Upper lobe of left lung (tissue), 6 donors: ENCODE measurements at regions not wholly inside any gene's neighbourhood (a gene's known extent, or its start where the extent isn't known, plus 50 kb on each side); places are given as distances from the start of the nearest gene placed in this dataset.
"Not testable (repeated sequence)": the region's sequence is repeated elsewhere in the genome, so short reads cannot be mapped to it uniquely, and the experiment has no call there.

Experiments used
- ATAC-seq, 2 donors: fragments of 200-7000 bp; cut with Tn5 transposase; one replicate each; pipeline ENCODE4 v1.9.1; 2022; ENCODE audit warnings: mild to moderate bottlenecking in 2 of 2, moderate library complexity in 2 of 2; ENCODE audit not compliant: low FRiP score in 2 of 2
- DNase-seq, 2 donors: peaks; one replicate each; pipeline ENCODE4 v3.0.0-alpha.2; 2019 to 2020
- H3K27ac ChIP-seq, 4 donors: fragments of 200-600 bp; sonication (generic); one replicate each; pipeline ENCODE4 v1.5.1; 2016 to 2019
- H3K27me3 ChIP-seq, 4 donors: fragments of 200-600 bp; sonication (generic); one replicate each; pipeline ENCODE4 v1.5.1; 2017 to 2019
- H3K36me3 ChIP-seq, 4 donors: fragments of 200-600 bp; sonication (generic); one replicate each; pipeline ENCODE4 v1.5.1; 2016 to 2019
- H3K4me1 ChIP-seq, 4 donors: fragments of 200-600 bp; sonication (generic); one replicate each; pipeline ENCODE4 v1.5.1; 2018 to 2019
- H3K4me3 ChIP-seq, 4 donors: fragments of 200-600 bp; sonication (generic); one replicate each; pipeline ENCODE4 v1.5.1; 2017 to 2019; ENCODE audit warnings: mild to moderate bottlenecking in 2 of 4, moderate library complexity in 1 of 4
- H3K9me3 ChIP-seq, 4 donors: fragments of 200-600 bp; sonication (generic); one replicate each; pipeline ENCODE4 v1.5.1; 2018 to 2019
- CTCF ChIP-seq, 6 experiments: fragments of 450-650 bp in 4 of 6; fragments of 200-600 bp in 2 of 6; sonication (generic) in 2 of 6; IDR thresholded peaks; one replicate each; pipeline ENCODE4 v1.5.1; 2016 to 2019; ENCODE audit warnings: antibody characterized with exemption in 6 of 6
- EP300 ChIP-seq, 4 donors: sonication (generic); formaldehyde crosslinking; IDR thresholded peaks; one replicate each; pipeline ENCODE4 v1.5.1; 2017; ENCODE audit warnings: antibody characterized with exemption in 4 of 4, control low read depth in 2 of 4
- POLR2A ChIP-seq, 4 donors: fragments of 450-650 bp; IDR thresholded peaks; one replicate each; pipeline ENCODE4 v1.5.1; 2016 to 2017; ENCODE audit warnings: antibody characterized with exemption in 4 of 4, mild to moderate bottlenecking in 2 of 4
- POLR2AphosphoS5 ChIP-seq, 2 donors: sonication (generic); formaldehyde crosslinking; IDR thresholded peaks; one replicate each; pipeline ENCODE4 v1.5.1; 2017; ENCODE audit warnings: antibody characterized with exemption in 2 of 2
- WGBS, 2 donors: methylation state at CpG; one replicate each; pipeline ENCODE4 v1.1.5; 2017 to 2018; 5-methylcytosine and 5-hydroxymethylcytosine counted together
- donor health status: DM: no; HTN: no; CAD: no; lungs with moderate emphysema.
- donor health status: DM: no; HTN: yes; CAD: no; lungs with severe emphysema.

- TF ChIP-seq POLR2A (IDR thresholded peaks at IDR 0.05) (no peak), EP300 (IDR thresholded peaks at IDR 0.05) (no peak), POLR2AphosphoS5 (IDR thresholded peaks at IDR 0.05) (no peak), CTCF (IDR thresholded peaks at IDR 0.05) (no peak)
- Histone ChIP-seq H3K4me1 (no peaks in the 10 kb centered on the region), H3K27ac (no peak overlapping the region), H3K4me3 (no peak overlapping the region), H3K27me3 (no peaks in the 10 kb centered on the region), H3K36me3 (no peaks in the 10 kb centered on the region), H3K9me3 (no peaks in the 10 kb centered on the region)
- WGBS, 2 donors: 70 to 83% methylated on average over 3 of the region's 3 CpGs
- DNase-seq (no peak), ATAC-seq (no peak)
Observed at GRCh38 chr9:97188545-97188944, 118.9 kb upstream of the CCDC180 start.

- H3K27me3 ChIP-seq, ATAC-seq, H3K27ac ChIP-seq, H3K9me3 ChIP-seq, H3K4me3 ChIP-seq, DNase-seq, H3K4me1 ChIP-seq, H3K36me3 ChIP-seq: not testable (repeated sequence)
- WGBS, 2 donors: 90 to 92% methylated on average over 1 of the region's 1 CpG
Observed at GRCh38 chr9:97187706-97188105, 119.8 kb upstream of the CCDC180 start.

- no peak overlapping the region for H3K4me3 ChIP-seq
- no peaks in the 10 kb centered on the region for H3K36me3 ChIP-seq
- H3K4me1 ChIP-seq: no peaks in the 10 kb centered on the region
- WGBS, 2 donors: 76 to 80% methylated on average over 1 of the region's 1 CpG
- no peak overlapping the region for H3K27ac ChIP-seq
- H3K9me3 ChIP-seq: no peaks in the 10 kb centered on the region
- no peaks in the 10 kb centered on the region for H3K27me3 ChIP-seq
- DNase-seq (no peak), ATAC-seq (no peak)
- TF ChIP-seq CTCF (IDR thresholded peaks at IDR 0.05) (no peak), EP300 (IDR thresholded peaks at IDR 0.05) (no peak), POLR2AphosphoS5 (IDR thresholded peaks at IDR 0.05) (no peak), POLR2A (IDR thresholded peaks at IDR 0.05) (no peak)
Observed at GRCh38 chr9:97186493-97186892, 121.0 kb upstream of the CCDC180 start.

GRCh38 chr9:97182532-97182931, 124.9 kb upstream of the CCDC180 start:
- DNase-seq, H3K4me3 ChIP-seq, H3K27me3 ChIP-seq, ATAC-seq, H3K9me3 ChIP-seq, H3K27ac ChIP-seq, H3K4me1 ChIP-seq, H3K36me3 ChIP-seq: not testable (repeated sequence)
- 58 to 59% methylated on average over 2 of the region's 2 CpGs for WGBS, 2 donors

- Histone ChIP-seq H3K27ac (no peak overlapping the region), H3K4me3 (no peak overlapping the region)
- ATAC-seq: no peak
Observed at GRCh38 chr9:97179616-97180015, 127.8 kb upstream of the CCDC180 start.

More at GRCh38 chr9:97179616-97180015, 127.8 kb upstream of the CCDC180 start:
- TF ChIP-seq POLR2A (IDR thresholded peaks at IDR 0.05) (no peak), POLR2AphosphoS5 (IDR thresholded peaks at IDR 0.05) (no peak), CTCF (IDR thresholded peaks at IDR 0.05) (no peak), EP300 (IDR thresholded peaks at IDR 0.05) (no peak)
- H3K27me3 ChIP-seq: no peaks in the 10 kb centered on the region
- no peak for DNase-seq
- H3K9me3 ChIP-seq: no peaks in the 10 kb centered on the region
- H3K36me3 ChIP-seq: no peaks in the 10 kb centered on the region
- no peaks in the 10 kb centered on the region for H3K4me1 ChIP-seq
